ENCODE measurements at regions not wholly inside any gene's neighbourhood (a gene's known extent, or its start where the extent isn't known, plus 50 kb on each side); places are given as distances from the start of the nearest gene placed in this dataset.
"Not testable (repeated sequence)": the region's sequence is repeated elsewhere in the genome, so short reads cannot be mapped to it uniquely, and the experiment has no call there.

DNA sequence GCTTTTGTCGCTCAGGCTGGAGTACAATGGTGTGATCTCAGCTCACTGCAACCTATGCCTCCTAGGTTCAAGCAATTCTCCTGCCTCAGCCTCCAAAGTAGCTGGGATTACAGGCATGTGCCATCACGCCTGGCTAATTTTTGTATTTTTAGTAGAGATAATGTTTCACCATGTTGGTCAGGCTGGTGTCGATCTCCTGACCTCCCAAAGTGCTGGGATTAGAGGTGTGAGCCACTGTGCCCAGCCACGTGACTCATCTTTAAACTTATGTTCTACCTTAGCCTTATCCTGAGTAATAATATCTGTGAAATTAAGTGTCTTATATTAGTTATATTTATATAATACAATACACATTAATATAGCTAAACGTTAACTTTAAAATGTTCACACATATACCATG is 101.2 kb upstream of the CADM1 start:
- not testable (repeated sequence) for DNase-seq (ENCODE audit: low read depth)

DNA sequence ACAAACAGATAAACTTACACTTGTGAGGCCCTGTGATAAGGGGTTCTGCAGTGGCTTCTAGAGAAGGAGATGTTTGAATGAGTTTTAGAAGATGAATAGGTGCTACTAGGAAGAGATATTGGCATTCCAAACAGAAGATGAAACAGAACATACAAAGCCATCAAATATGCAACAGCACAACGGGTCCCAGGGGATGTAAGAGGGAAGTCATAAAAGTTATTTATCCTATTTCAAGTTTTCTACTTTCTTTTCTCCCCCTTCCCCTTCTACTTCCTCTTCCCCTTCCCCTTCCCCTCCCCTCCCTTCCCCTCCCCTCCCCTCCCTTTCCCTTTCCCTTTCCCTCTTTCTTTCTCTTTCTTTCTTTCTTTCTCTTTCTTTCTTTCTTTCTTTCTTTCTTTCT is 94.9 kb upstream of the CADM1 start:
- DNase-seq (ENCODE audit: low read depth): no peak

DNA sequence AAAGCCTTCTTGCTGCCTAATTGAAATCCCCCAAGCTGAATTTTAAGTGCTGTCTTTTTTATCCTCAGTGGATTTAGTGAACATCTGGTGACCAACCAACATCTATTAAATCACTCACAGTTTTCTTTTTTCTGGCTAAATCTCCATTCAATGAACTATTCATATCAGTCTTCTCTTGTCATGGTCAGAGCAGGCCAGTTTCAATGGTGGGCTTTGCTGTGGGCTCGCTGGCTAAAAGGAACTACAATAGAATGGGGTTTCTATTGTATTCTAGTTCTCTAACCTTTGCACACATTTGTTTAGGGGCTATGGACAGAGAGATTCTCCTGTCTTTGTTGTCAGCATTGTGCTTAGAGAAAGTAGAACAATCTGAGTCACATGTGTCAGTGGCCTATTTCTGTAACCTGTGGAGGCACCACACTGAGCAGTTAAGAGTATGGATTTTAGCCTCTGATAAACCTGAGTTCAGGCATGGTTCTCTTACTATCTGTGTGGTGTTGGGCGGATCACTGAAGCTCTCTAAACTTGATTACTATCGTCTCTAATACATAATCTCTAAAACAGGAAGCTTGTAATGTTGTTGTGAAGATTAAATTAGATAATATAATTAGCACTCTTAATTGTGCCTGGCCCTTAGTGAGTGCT is 94.2 kb upstream of the CADM1 start:
- DNase-seq (ENCODE audit: low read depth): no peak

- DNase-seq (ENCODE audit: low read depth): no peak
Observed at GRCh38 chr11:115591380-115591779, 87.2 kb upstream of the CADM1 start.

GRCh38 chr11:115590254-115590653 is 86.0 kb upstream of the CADM1 start:
- no peak for DNase-seq (ENCODE audit: low read depth)

- DNase-seq (ENCODE audit: low read depth): no peak
Observed at GRCh38 chr11:115587718-115588342, 83.6 kb upstream of the CADM1 start.

DNA sequence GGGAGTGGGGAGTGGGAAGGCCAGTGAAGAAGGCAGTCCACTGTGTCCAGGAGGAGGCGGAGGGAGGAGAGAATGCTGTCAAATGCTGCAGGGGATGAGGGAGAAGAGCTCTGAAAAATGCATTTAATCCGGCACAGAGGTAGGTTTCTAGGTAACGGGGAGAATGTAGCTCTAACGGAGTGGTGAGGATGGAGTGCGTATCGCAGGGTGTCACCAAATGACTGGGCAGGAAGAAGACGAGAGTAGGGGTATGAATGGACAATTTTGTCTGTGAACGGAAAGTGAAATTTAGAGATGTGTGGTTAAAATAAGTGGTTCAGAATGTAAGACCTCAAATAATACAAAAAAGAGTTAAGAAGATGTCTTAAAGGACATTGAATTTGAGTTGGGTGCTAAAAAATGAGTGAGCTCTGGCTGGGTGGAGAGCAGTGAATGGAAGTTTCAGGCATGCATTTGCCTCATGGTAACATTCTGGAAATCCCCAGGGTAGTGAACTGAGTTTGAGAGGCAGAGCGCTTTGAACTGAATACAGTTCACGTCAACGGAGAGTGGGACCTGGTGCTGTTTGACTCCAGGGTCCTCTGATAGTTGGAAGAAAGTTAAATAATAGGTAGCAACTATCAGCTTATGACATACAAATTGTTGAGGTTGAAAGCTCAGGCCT is 81.3 kb upstream of the CADM1 start:
- no peak for DNase-seq (ENCODE audit: low read depth)

DNA sequence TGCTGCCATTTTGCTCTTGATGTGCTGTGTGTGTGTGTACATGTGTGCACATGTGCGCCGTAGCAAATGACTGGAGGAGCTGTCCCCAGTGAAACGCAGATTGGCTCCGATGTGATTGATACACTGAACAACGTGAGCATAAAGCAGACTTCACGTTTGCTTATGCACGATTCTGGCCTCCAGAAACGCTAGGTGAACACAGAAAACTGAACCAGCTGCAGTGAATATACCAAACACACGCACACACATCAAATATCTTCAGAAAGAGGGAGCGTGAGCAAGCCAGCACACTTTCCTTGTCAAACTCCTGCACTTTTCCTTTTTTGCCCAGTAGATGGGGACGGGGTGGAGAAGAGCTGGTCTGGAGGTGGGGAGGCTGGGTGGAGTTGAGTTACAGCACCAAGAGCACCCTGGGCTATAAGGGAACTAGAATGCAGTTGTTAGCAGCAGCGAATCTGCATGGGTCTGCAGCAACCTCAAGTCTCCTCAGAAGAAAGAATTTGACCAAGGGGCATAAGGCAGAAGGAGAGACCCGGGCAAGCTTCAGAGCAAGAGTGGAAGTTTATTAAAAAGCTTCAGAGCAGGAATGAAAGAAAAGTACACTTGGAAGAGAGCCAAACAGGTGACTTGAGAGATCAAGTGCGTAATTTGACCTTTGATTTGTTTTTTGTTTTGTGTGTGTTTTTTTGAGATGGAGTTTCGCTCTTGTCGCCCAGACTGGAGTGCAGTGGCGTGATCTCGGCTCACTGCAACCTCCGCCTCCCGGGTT is 77.8 kb upstream of the CADM1 start:
- no peak for DNase-seq (ENCODE audit: low read depth)

- no peak for DNase-seq (ENCODE audit: low read depth)
Observed at GRCh38 chr11:115580927-115581680, 76.9 kb upstream of the CADM1 start.

DNA sequence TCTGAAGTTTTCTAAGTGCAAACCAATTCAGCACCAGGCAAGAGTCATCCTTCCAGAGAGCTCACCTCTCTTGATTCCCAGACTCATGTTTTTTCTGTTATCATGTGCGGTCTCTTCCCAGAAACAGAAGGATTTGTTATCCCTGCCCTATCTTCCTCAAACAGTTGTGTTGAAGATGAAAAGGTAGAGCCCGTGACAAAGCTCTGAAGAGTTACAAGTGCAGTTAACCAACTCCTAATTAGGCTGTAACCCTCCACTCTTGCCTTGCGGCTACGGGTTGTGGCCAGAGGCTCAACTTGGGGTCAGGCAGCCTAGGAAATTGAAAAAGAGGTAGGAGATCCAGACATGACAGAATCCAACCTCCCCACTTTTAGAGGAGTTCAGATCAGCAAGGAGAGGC is 76.2 kb upstream of the CADM1 start:
- DNase-seq (ENCODE audit: low read depth): no peak

- no peak for DNase-seq (ENCODE audit: low read depth)
Observed at GRCh38 chr11:115579181-115579825, 75.1 kb upstream of the CADM1 start.

DNA sequence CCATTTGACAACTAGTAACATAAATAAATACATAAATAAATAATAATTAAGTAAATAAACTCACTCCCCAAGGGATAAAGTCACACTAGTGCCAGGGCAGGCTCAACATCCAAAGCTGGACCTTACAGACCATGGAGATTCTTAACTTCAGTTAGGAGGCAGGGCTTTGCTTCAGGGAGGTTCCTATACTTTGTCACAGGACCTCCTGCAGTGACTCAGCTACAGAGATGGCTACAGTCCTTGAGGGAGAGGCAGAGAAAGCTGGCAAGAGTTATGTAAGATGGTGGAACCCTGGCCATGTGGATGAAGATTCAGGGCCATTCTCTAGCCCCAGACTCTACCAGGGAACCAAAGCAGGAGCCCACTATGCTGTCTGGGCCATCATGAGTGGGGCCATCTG is 74.1 kb upstream of the CADM1 start:
- DNase-seq (ENCODE audit: low read depth): no peak

GRCh38 chr11:115577701-115578100 is 73.5 kb upstream of the CADM1 start:
- DNase-seq (ENCODE audit: low read depth): no peak

DNA sequence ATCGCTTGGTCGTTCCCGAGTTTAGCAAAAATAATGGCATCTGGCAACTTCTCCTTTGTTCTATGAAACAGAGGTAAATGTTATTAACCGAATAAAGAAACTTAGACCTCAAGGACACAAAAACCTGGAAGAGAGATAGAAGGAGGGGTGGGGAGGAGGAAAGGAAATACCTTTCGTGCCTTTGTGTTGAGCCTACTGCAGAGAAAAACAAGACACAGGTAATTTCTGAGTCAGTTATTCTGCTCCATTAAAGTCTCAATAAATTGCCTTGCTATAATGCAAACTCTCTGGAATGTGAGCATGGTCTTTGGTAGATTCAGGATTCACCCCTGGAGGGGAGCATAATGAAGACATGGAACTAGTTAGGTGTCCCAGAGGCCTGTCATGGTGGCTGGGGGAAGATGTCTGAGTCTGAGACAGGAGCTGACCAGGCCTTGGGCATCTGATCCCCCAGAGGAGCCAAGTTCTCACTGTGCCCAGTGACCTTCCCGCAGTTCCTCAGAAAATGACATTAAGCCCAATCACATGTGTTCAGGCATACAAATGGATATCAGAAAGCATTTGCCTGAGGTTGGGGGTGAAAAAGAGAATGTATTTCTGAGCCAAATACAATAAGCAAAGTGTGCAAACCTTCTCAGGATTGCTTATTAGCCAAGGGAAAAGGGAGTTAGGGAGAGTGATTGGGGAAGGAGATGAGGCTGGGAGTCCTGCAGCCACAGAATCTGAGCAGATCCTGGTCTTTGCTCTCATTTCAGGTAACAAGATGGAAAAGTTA is 72.6 kb upstream of the CADM1 start:
- no peak for DNase-seq (ENCODE audit: low read depth)

DNA sequence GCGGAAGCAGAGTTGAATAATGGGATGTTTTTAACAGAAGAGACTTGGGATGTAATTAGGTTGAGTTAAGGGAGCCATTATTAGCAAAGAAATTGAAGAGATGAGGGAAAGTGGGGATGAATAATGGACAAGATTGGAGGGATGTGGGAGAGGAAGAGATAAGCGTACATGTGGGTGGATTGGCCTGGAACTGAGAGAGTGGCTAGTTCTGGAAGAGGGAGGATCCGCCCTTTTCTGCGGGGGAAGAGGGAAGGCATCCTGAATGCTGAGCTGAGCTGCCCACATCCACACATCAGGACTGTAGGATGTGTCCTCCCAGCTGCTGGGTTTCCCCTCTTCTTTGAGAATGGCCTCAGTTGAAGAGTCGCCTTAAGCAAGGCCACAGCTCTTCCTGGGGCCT is 68.3 kb upstream of the CADM1 start:
- no peak for DNase-seq (ENCODE audit: low read depth)

DNA sequence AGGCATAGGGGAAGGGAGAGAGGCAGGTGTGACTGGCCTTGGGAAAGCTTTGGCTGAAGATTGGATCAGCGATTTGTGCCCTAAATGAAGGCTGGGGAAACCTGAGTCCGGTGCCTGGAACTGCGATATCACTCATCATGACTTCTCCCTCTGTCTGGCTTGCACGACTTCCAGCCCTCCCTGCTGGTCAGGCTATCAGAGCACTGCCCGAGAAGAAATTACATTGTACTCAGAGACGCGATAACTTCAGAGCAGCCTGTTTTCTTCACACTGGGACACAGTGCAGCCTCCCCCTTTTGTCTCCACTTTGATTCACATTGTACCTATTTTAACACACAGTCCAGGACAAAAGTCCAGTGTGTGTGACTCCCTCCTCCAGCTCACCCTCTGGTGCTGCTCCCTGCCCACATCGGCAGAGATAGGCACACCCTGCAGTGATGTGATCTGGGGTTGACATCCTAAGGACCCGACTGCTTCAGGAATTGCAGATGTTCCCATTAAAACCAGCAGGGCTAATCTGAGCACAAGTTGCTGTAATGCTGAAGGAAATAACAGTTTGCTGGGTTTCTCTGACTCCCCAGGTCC is 62.1 kb upstream of the CADM1 start:
- no peak for DNase-seq (ENCODE audit: low read depth)

GRCh38 chr11:115564851-115565250 is 60.6 kb upstream of the CADM1 start:
- no peak for DNase-seq (ENCODE audit: low read depth)

GRCh38 chr11:115561116-115561515 is 56.9 kb upstream of the CADM1 start:
- DNase-seq (ENCODE audit: low read depth): no peak

DNA sequence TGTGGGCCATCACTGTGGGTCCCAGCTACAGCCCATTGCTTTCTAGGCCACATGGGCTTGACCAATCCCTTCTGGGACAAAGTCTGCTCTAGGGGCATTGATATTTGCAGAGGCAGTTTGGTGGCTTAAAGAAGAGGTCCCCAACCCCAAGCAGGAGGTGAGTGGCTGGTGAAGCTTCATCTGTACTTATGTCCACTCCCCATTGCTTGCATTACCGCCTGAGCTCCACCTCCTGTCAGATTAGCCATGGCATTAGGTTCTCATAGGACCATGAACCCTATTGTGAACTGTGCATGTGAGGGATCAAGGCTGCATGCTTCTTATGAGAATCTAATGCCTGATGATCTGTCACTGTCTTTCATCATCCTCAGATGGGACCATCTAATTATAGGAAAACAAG is 54.4 kb upstream of the CADM1 start:
- DNase-seq (ENCODE audit: low read depth): no peak

DNA sequence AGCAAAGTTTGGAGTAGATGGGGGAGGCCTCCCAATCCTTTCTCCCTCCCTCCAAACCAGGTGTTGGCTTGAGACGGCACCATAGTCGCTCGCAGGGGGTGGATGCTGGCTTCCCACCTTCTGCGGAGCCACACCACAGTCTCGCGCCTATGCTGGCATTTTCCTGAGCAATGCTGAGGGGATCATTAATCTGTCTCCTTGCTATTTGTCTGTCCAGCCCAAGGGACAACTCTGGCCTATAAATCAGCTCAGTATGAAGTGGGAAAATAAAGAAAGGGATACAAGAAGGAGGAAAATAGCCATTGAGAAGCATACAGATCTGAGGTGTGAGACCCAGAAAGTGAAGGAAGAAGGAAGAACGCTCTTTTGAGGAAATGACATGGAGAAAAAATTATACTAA is 53.5 kb upstream of the CADM1 start:
- no peak for DNase-seq (ENCODE audit: low read depth)

DNA sequence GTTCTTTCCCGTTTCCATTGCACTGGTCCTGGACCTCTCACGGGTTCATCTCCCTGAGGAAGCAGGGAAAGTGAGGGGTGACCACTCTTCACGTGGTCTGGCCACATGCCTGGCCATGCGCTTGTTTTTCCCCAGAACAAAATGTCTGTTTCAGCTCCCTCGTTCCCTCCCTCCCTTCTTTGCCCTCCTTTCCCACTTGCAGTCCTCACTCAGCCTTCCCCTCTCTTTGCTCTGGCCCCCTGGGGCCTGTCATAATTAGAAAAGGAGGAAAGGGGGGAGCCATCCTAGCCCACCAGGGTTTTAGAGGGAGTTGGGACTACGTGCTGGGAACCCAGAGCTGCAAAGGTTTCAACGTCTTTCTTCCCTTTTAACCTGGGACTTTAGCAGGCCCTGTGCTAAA is 52.8 kb upstream of the CADM1 start:
- DNase-seq (ENCODE audit: low read depth): no peak

Measured in iris pigment epithelial cell (primary cell).